Ishikawa (cell line): ENCODE measurements at regions not wholly inside any gene's neighbourhood (a gene's known extent, or its start where the extent isn't known, plus 50 kb on each side); places are given as distances from the start of the nearest gene placed in this dataset.

Source experiments
- CEBPB ChIP-seq: IDR thresholded peaks from 2 replicates; pipeline ENCODE4 v1.6.1; 2012
- EP300 ChIP-seq: IDR thresholded peaks from 2 replicates; pipeline ENCODE4 v1.6.1; 2012; ENCODE audit warnings: borderline replicate concordance
- MAX ChIP-seq: IDR thresholded peaks from 2 replicates; pipeline ENCODE4 v1.6.1; 2012
- RAD21 ChIP-seq: IDR thresholded peaks from 2 replicates; pipeline ENCODE4 v1.6.1; 2012; ENCODE audit warnings: low read depth
- TAF1 ChIP-seq: IDR thresholded peaks from 2 replicates; pipeline ENCODE4 v1.6.1; 2012; ENCODE audit warnings: low read depth, mild to moderate bottlenecking
- YY1 ChIP-seq: IDR thresholded peaks from 2 replicates; pipeline ENCODE4 v1.6.1; 2012; ENCODE audit warnings: low read depth

GRCh38 chr13:22690756-22691155, 490.0 kb upstream of the SGCG start:
- TF ChIP-seq CEBPB (no peak), MAX (no peak), RAD21 (no peak), TAF1 (no peak), EP300 (no peak), YY1 (no peak)
